H1 (cell line): ENCODE measurements at regions not wholly inside any gene's neighbourhood (a gene's known extent, or its start where the extent isn't known, plus 50 kb on each side); places are given as distances from the start of the nearest gene placed in this dataset.
A peak's percentile ranks its signal among the peaks of the same experiment; 100 is the strongest.

Source experiments
- CEBPB ChIP-seq: IDR thresholded peaks from 2 replicates; pipeline ENCODE4 v1.6.1; 2012; ENCODE audit warnings: low read depth, low read length
- CREB1 ChIP-seq: IDR thresholded peaks from 2 replicates; pipeline ENCODE4 v1.6.1; 2012; ENCODE audit warnings: inconsistent platforms
- FOSL1 ChIP-seq: IDR thresholded peaks from 2 replicates; pipeline ENCODE4 v1.6.1; 2011; ENCODE audit warnings: mild to moderate bottlenecking, low read depth, low read length, moderate library complexity; ENCODE audit not compliant: insufficient read depth
- NRF1 ChIP-seq: IDR thresholded peaks from 2 replicates; pipeline ENCODE4 v1.6.1; 2011; ENCODE audit warnings: mild to moderate bottlenecking, low read depth, low read length, improper control_type of control experiment
- RAD21 ChIP-seq, 2 experiments: IDR thresholded peaks in 1 of 2; conservative IDR thresholded peaks in 1 of 2; 2 replicates each; pipeline ENCODE4 v1.6.1; 2011; ENCODE audit warnings: low read depth in 2 of 2, low read length in 2 of 2, improper control_type of control experiment in 1 of 2, inconsistent platforms in 1 of 2, mild to moderate bottlenecking in 1 of 2, moderate library complexity in 1 of 2
- SIN3A ChIP-seq, 2 experiments: IDR thresholded peaks in 1 of 2; conservative IDR thresholded peaks in 1 of 2; 2 replicates each; pipeline ENCODE4 v1.6.1; 2011 to 2012; ENCODE audit warnings: low read length in 2 of 2, improper control_type of control experiment in 1 of 2, low read depth in 1 of 2, mild to moderate bottlenecking in 1 of 2

- TF ChIP-seq FOSL1 = no peak
- TF ChIP-seq SIN3A (conservative IDR thresholded peaks at IDR 0.05 in 1 of 2, IDR thresholded peaks at IDR 0.05 in 1 of 2; ENCODE audit: low read depth in 1 of 2, low read length in 2 of 2) = no peak
- TF ChIP-seq RAD21 (IDR thresholded peaks at IDR 0.05 in 1 of 2, conservative IDR thresholded peaks at IDR 0.05 in 1 of 2; ENCODE audit: low read depth in 2 of 2, low read length in 2 of 2) = peak; percentile 33 to 53
- TF ChIP-seq CREB1 = no peak
- no peak for TF ChIP-seq CEBPB
- TF ChIP-seq NRF1 = no peak
Observed at GRCh38 chr6:61200444-61200843, 1085.6 kb downstream of the KHDRBS2 start (continued).
